Peyer's patch (tissue), 4 donors: ENCODE measurements at regions not wholly inside any gene's neighbourhood (a gene's known extent, or its start where the extent isn't known, plus 50 kb on each side); places are given as distances from the start of the nearest gene placed in this dataset.

ENCODE experiments used
- POLR2A ChIP-seq, 2 donors: fragments of 450-650 bp; IDR thresholded peaks; one replicate each; pipeline ENCODE4 v1.5.1; 2017; ENCODE audit warnings: antibody characterized with exemption in 2 of 2, mild to moderate bottlenecking in 2 of 2, moderate library complexity in 2 of 2
- TF ChIP-seq, protein P1 (sequence below), 6 experiments: fragments of 450-650 bp in 4 of 6; fragments of 200-600 bp in 2 of 6; sonication (generic) in 1 of 6; IDR thresholded peaks; one replicate each; pipeline ENCODE4 v1.5.1; 2017 to 2019; ENCODE audit warnings: antibody characterized with exemption in 6 of 6, mild to moderate bottlenecking in 3 of 6, moderate library complexity in 1 of 6

GRCh38 chr16:19967561-19967960 lies 82.9 kb upstream of the GPRC5B start:
- TF ChIP-seq, protein P1, sequence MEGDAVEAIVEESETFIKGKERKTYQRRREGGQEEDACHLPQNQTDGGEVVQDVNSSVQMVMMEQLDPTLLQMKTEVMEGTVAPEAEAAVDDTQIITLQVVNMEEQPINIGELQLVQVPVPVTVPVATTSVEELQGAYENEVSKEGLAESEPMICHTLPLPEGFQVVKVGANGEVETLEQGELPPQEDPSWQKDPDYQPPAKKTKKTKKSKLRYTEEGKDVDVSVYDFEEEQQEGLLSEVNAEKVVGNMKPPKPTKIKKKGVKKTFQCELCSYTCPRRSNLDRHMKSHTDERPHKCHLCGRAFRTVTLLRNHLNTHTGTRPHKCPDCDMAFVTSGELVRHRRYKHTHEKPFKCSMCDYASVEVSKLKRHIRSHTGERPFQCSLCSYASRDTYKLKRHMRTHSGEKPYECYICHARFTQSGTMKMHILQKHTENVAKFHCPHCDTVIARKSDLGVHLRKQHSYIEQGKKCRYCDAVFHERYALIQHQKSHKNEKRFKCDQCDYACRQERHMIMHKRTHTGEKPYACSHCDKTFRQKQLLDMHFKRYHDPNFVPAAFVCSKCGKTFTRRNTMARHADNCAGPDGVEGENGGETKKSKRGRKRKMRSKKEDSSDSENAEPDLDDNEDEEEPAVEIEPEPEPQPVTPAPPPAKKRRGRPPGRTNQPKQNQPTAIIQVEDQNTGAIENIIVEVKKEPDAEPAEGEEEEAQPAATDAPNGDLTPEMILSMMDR (IDR thresholded peaks at IDR 0.05) = no peak
- no peak for TF ChIP-seq POLR2A (IDR thresholded peaks at IDR 0.05)
